ENCODE measurements at regions not wholly inside any gene's neighbourhood (a gene's known extent, or its start where the extent isn't known, plus 50 kb on each side); places are given as distances from the start of the nearest gene placed in this dataset.

GRCh38 chr3:34957677-34958076 is 681.6 kb upstream of the ARPP21 start:
- Histone ChIP-seq H3K36me3 (no peaks in the 10 kb centered on the region), H3K9me3 (no peaks in the 10 kb centered on the region), H3K4me1 (no peaks in the 10 kb centered on the region), H3K27ac (no peak overlapping the region), H3K4me3 (no peak overlapping the region), H3K27me3 (no peaks in the 10 kb centered on the region)
- TF ChIP-seq POLR2A (IDR thresholded peaks at IDR 0.05) (no peak), CTCF (IDR thresholded peaks at IDR 0.05) (no peak)
- no peak for DNase-seq

DNA sequence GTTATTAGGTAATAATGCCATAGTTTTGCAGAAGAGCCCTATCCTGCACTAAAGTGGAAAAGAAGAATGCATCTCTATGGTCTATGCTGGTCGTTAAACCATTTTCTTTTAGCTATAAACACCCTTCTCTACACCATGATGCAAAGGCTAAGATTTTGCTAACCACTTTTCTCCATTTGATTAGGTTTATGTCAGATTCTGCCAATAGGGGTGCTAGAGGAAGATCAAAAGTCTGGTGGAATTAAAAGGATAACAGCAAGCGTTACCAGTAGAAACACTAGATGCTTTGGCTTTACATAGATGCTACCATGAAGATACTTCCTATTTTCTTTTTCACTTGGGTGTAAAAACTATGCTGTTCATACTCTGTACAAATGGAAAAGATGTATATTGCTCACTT is 669.8 kb upstream of the ARPP21 start:
- H3K36me3 ChIP-seq, result no peaks in the 10 kb centered on the region
- no peaks in the 10 kb centered on the region for H3K27me3 ChIP-seq
- TF ChIP-seq POLR2A (IDR thresholded peaks at IDR 0.05), result no peak
- no peak for TF ChIP-seq CTCF (IDR thresholded peaks at IDR 0.05)
- H3K4me3 ChIP-seq, result no peak overlapping the region
- no peaks in the 10 kb centered on the region for H3K9me3 ChIP-seq
- DNase-seq, result no peak
- H3K27ac ChIP-seq, result no peak overlapping the region
- no peaks in the 10 kb centered on the region for H3K4me1 ChIP-seq

GRCh38 chr3:34972481-34972880 is 666.8 kb upstream of the ARPP21 start:
- DNase-seq, result no peak
- H3K36me3 ChIP-seq, result no peaks in the 10 kb centered on the region
- no peaks in the 10 kb centered on the region for H3K27me3 ChIP-seq
- H3K27ac ChIP-seq, result no peak overlapping the region
- H3K9me3 ChIP-seq, result no peaks in the 10 kb centered on the region
- no peaks in the 10 kb centered on the region for H3K4me1 ChIP-seq
- no peak overlapping the region for H3K4me3 ChIP-seq
- TF ChIP-seq CTCF (IDR thresholded peaks at IDR 0.05) (no peak), POLR2A (IDR thresholded peaks at IDR 0.05) (no peak)

GRCh38 chr3:34973586-34973985 is 665.7 kb upstream of the ARPP21 start:
- Histone ChIP-seq H3K4me3 (no peak overlapping the region), H3K4me1 (no peaks in the 10 kb centered on the region), H3K27ac (no peak overlapping the region), H3K27me3 (no peaks in the 10 kb centered on the region), H3K9me3 (no peaks in the 10 kb centered on the region), H3K36me3 (no peaks in the 10 kb centered on the region)
- DNase-seq, result no peak
- no peak for TF ChIP-seq POLR2A (IDR thresholded peaks at IDR 0.05)
- no peak for TF ChIP-seq CTCF (IDR thresholded peaks at IDR 0.05)

- TF ChIP-seq POLR2A (IDR thresholded peaks at IDR 0.05) (no peak), CTCF (IDR thresholded peaks at IDR 0.05) (no peak)
- H3K9me3 ChIP-seq, result no peaks in the 10 kb centered on the region
These were observed 655.7 kb upstream of the ARPP21 start for GRCh38 chr3:34983631-34984030.

DNA sequence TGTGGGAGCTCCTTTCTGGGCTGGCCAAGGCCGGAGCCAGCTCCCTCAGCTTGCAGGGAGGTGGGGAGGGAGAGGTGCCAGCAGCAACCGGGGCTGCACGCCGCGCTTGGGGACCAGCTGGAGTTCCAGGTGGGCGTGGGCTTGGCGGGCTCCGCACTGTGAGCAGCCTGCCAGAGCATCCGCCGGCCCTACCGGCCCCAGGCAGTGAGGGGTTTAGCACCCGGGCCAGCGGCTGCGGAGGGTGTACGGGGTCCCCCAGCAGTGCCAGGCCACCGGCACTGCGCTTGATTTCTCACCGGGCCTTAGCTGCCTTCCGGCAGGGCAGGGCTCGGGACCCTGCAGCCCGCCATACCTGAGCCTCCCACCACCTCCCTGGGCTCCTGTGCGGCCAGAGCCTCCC is 651.0 kb upstream of the ARPP21 start:
- DNase-seq, result no peak
- no peaks in the 10 kb centered on the region for H3K9me3 ChIP-seq
- no peak overlapping the region for H3K4me3 ChIP-seq
- no peak overlapping the region for H3K27ac ChIP-seq
- no peaks in the 10 kb centered on the region for H3K4me1 ChIP-seq
- TF ChIP-seq CTCF (IDR thresholded peaks at IDR 0.05) (no peak), POLR2A (IDR thresholded peaks at IDR 0.05) (no peak)
- H3K36me3 ChIP-seq, result no peaks in the 10 kb centered on the region
- no peaks in the 10 kb centered on the region for H3K27me3 ChIP-seq

More at GRCh38 chr3:34983631-34984030, 655.7 kb upstream of the ARPP21 start:
- no peak for DNase-seq
- H3K4me1 ChIP-seq, result no peaks in the 10 kb centered on the region
- H3K27me3 ChIP-seq, result no peaks in the 10 kb centered on the region
- no peak overlapping the region for H3K4me3 ChIP-seq
- no peak overlapping the region for H3K27ac ChIP-seq
- no peaks in the 10 kb centered on the region for H3K36me3 ChIP-seq

Measured in Peyer's patch (tissue), 4 donors.